GM21526 (cell line): ENCODE measurements at regions not wholly inside any gene's neighbourhood (a gene's known extent, or its start where the extent isn't known, plus 50 kb on each side); places are given as distances from the start of the nearest gene placed in this dataset.
"Not testable (repeated sequence)": the region's sequence is repeated elsewhere in the genome, so short reads cannot be mapped to it uniquely, and the experiment has no call there.

ENCODE experiments used
- ATAC-seq: cut with Tn5 transposase; IDR thresholded peaks from one replicate; pipeline ENCODE4 v1.9.1; 2021; ENCODE audit warnings: moderate library complexity; ENCODE audit not compliant: unreplicated experiment, low FRiP score

DNA sequence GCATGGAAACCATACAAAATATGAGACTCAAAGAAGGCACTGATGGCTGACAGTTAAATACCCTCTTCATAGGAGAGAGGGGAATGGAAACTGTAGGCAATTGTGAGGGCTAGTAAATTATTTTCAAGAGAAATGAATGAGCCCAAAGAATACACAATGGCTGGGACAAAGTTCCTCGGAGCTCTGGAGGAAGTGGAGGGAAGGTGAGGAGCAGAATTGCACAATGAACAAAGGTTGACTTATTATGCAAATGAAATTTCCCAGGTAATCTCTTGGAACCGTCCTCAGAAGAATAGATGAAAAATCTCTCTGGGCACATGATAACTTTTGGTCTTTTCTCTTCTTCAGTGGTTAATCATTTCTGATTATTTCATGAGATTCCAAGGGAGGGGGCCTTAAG lies 202.6 kb upstream of the VCX start:
- no peak for ATAC-seq

DNA sequence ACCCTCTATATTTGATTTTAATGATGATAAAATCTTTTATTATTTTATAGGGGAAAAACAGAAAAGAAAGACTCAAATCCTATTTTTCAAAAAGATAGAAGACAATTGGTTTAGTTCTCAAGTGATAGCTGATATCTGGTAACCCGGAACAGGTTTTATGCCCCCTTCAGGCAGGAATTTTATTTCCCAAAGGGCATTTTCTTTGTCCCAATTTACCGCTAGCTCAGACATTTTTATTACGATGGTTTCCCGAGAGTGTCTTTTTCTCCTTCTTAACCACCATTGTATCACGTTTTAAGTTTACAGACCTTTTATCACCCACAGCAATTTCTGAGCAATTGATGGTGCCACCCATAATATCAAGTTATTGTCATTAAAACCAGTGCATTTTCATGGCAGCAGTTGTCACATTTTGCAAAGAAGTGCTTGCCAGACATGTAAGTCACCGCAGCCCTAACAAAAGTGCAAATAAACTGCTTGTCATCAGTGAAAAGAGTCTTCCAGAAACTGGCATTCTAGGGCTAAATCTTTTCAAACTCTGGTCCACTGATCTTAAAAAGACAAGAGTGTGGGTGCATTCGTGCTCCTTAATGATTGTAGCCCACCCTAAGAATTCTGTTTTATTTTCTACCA lies 204.8 kb upstream of the VCX start:
- ATAC-seq = no peak

DNA sequence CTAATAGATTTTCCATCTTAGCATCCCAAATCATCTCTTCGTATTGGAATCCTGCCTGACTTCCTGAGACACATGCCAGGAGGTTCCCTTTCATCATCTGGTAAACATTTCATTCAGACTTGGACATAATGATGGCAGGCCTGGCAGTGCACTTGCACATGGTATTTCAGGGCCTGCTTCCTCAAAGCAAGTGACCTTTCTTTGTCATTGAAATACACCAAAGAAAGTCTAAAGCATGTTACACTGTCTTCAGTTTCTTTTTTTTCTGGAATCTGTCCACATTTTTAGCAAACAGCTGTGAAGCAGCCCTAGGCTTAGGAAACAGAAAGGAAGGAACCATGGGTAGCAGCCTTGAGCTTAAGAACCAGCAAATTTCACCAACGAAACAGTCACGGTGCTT lies 205.9 kb upstream of the VCX start:
- no peak for ATAC-seq

DNA sequence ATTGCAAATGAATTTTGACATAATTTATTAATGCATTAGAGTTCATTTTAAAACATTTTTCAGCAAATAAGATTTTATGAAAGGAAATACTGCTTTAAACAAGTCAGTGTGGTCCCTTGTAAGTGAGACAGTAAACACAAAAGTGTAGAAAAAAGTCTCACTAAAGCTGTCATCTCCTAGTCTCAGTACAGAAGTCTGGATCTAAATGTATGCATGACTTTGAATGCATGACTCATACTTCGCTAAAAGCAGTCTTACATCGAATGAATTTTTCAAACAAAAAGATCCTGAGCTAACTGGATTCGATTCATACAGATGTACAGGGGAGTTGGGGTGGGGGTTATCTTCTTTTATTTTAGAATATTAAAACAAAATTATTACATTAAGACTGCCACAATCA lies 207.4 kb upstream of the VCX start:
- no peak for ATAC-seq

DNA sequence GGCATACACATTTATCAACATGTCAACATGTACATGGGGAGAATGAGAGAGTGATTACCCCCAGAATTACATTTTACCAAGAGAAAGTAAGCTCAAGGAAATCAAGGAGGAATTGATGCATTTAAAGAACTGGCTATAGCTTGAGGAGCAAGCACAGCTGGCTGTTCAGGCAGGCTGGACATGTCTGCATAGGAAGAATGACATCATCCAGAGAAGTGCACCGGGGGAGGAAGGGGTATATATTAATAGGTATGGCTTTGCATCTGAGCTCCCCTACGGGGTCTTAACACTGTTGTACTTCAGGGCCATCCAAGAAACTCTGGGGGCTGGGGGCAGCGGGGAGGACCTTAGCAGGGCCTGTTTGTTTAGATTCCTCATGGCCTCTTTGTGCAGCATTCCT lies 222.4 kb upstream of the VCX start:
- ATAC-seq = no peak

DNA sequence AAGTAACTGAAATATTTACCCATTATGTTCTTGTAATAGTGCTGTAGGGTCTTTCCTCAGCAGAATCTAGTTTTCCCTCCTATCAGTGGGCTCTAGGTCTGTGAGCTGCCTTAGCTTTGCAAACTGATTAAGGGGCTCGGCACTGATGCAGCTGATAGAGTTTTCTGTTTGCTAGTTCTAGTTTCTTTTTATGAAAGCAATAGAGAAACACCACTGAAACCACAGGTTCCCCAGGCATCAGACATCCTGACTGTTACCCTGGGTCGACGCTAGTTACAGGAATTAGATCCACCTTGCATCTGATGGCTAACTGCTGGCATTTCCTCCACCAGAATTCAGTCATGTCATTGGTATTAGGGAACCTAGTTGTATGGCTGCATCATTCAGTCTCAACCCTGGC lies 225.0 kb upstream of the VCX start:
- no peak for ATAC-seq

DNA sequence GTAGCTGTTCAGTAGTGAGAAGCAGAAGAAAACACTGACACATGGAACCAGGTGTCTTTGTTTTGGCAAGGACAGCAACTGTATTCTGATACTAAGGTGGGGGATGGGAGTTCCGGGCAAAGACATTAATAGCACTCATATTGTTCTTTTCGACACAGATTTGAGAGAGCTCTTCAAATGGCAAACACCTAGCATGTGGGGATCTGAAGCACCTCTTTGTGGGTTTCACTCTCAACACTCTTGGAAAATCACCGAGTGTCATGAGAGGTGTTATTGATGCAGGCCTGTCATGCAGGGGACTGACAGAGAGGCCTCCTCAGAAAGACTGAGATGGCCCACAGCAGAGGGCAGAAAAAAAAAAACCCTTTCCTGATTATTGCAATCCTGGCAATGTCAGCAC lies 228.4 kb upstream of the VCX start:
- no peak for ATAC-seq

DNA sequence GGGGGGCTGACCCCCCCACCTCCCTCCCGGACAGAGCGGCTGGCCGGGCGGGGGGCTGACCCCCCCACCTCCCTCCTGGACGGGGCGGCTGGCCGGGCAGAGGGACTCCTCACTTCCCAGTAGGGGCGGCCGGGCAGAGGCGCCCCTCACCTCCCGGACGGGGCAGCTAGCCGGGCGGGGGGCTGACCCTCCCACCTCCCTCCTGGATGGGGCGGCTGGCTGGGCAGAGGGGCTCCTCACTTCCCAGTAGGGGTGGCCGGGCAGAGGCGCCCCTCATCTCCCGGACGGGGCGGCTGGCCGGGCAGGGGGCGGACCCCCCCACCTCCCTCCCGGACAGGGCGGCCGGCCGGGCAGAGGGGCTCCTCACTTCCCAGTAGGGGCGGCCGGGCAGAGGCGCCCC lies 234.3 kb upstream of the VCX start:
- ATAC-seq = not testable (repeated sequence)

DNA sequence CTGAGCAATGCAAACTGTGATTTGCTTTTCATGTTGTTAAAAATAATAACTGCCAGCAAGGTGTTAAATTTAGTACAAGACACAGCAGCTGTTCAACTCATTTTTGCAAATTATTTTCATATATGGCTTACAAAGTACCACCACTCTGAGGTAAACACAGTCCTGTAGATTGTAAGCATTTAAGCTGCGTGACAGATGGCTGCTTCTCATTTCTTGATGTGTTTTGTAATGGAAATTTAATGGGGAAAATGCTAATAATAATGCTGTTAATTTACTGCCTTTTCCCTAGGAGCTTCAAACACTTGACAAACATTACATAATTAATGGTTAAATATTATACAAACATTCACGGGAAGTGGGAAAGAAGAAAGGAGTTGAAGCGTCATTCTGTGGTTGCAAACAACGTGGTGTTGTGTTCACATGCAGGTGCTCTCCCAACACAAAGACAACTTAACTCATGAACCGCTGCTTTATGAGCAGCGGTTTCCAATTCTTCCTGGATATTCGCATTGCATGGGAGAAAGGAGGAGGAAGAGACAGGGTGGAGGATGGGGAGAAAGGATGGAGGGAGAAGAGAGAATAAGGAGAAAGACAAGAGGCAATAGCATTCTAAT lies 236.8 kb upstream of the VCX start:
- ATAC-seq = no peak

DNA sequence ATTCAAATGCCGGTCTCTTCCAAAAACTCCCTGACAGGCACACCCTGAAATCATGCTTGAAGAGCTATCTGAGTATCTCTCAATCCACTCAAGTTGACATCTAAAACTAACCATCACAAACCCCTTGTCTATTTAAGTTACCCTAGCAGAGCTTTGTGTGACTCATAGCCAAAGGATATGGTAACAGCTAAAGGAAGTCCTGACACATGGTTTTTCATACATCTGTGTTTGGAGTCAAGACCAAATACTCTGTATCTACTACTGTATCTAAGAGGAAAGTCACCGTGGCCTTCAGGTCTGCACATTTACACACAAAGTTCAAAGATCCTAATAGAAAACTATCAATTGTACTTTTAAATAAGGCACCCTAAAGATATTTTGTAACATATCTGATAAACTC lies 239.6 kb upstream of the VCX start:
- no peak for ATAC-seq

DNA sequence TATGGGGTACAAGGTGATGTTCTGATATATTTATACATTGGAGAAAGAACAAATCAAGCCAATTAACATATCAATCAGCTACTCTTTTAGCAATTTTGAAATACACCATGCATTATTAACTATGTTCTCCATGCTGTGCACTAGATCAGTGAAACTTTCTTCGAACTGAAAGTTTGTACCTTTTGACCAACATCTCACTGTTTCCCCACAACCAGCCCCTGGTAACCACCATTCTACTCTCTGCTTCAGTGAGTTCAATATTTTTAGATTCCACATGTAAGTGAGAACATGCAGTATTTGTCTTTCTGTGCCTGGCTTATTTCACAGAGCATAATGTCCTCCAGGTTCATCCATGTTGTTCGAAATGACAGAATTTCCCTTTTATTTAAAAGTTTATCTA lies 246.1 kb upstream of the VCX start:
- no peak for ATAC-seq

DNA sequence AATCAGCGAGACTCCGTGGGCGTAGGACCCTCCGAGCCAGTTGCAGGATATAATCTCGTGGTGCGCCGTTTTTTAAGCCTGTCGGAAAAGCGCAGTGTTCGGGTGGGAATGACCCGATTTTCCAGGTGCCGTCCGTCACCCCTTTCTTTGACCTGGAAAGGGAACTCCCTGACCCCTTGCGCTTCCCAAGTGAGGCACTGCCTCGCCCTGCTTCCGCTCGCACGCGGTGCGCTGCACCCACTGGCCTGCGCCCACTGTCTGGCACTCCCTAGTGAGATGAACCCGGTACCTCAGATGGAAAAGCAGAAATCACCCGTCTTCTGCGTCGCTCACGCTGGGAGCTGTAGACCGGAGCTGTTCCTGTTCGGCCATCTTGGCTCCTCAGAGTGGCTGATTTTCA lies 249.6 kb upstream of the VCX start:
- not testable (repeated sequence) for ATAC-seq

DNA sequence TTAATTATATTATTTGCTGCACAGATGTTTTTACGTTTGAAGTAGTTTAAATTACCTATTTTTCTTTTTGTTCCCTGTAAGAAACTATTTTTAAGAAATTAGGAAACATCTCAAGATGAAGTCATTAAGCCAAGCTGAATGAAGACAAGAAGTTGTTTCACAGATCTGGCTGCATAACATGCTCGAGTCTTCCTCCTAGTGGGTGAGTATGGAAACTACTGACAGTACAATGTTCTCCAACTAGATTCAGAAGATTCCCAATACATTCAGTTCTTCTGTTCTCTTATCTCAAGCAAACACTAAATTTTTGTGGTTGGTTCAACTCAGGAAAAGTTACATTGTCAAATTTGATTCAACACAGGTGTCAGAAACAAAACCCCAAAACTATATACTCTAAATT lies 256.8 kb upstream of the VCX start:
- ATAC-seq = peak; percentile 65

DNA sequence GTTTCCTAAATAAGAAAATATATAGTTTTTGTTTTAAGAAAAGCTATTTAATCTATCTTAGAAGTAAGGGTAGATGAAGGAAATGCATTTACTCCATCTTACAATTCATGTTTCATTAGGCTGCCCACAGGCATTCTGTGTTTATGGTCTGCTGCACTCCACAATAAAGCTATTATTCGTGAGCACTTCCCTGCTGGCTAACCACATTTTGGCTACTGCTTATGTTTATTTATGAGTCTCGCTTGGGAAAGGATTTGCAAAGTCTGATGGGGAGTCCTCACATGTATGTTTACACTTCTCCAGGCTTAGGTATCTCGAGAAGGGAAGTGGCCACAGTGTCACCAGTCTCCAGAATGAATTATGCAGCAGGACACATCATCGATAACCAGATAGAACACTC lies 260.8 kb upstream of the VCX start:
- no peak for ATAC-seq

DNA sequence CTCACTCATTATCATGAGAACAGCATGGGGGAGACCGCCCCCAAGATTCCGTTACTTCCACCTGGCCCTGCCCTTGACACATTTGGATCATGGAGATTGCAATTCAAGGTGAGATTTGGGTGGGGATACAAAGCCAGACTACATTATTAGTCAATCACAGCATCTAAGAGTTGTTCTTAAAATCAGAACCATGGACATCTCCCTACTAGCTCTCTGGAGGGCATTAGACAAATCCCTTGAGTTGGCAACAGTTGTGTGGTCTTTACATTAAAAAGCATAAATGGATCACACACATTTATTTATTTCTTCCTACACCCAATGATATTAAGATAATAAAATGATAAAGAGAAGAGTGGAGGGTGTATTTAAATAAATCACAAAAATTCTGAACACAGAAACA lies 262.8 kb upstream of the VCX start:
- ATAC-seq = no peak

DNA sequence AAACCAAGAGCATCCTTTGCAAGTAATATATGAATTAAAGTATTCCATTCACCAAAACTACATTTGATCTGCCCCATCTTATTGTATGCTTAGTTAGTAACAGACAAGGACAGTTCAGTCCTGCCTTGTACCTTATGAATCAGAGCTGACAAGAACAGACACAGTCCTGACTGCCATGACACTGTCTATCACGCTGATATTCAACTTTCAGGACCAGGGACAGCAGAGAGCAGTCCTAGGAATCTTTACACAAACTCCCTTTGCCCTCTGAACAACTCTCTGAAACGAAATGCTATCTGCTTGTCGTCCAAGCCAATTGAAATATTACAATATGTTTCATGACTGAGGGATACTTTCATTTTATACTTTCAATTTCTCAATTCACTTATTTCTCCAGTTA lies 268.6 kb upstream of the VCX start:
- ATAC-seq = no peak

DNA sequence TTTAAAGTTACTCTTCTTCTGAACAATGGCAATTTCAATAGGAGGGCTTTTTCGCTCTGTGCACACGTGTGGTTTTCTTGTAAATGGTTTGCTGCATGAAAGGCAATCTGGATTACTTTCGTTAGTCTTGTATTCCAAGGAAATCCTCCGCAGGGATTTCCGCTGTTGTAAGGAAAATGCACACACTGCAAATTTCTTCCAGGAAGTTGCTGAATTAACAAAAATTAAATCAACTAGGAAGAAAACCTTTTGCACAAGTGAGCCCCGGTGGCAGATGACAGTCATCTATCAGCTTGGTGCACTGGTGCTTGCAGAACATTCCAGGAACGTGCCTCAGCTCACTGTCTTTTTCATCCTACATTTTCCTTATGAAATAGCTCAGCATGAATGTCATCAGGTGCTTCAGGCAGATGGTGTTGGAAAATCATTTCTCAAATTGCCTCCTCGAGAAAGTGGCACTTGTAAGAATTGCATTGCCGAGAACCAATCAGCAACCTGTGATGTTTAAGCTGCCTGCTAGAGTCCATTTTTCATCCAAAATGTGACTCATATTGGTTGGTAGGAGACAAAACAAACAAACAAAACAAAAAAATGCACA lies 272.4 kb upstream of the VCX start:
- ATAC-seq = no peak

DNA sequence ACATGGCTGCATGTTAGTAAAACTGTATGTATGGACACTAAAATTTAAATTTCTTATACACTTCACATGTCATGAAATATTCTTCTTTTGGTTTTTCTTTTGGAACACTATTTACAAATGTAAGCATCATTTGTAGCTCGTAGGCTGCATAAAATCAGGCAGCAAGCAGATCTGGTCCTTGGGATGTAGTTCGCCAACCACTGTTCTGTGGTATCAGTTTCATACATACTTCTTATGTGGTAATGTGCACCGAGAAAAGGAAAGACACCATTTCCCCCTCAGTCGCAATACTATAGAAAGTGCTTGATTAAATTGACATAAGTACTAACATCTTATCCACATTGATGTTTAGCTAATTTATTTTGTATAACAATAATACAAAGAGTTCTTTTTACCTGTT lies 274.4 kb upstream of the VCX start:
- no peak for ATAC-seq

DNA sequence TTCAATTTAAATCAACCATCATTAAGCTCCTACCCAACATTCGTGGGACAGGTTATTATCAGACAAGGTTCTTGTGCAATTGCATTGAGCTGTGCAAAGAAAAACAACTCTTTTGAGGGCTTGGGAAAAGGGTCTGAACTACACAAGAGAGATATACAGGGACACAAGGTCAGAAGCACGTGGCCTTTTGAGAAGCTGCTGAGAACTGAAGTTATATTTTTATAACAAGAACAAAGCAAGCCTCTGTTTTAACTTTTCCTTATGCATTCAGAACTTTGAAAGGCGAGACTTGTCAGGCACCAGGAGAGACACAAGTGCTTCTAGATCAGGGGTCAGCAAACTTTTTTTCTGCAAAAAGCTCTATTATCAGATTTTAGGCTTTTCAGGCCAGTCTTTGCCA lies 274.8 kb upstream of the VCX start:
- no peak for ATAC-seq

DNA sequence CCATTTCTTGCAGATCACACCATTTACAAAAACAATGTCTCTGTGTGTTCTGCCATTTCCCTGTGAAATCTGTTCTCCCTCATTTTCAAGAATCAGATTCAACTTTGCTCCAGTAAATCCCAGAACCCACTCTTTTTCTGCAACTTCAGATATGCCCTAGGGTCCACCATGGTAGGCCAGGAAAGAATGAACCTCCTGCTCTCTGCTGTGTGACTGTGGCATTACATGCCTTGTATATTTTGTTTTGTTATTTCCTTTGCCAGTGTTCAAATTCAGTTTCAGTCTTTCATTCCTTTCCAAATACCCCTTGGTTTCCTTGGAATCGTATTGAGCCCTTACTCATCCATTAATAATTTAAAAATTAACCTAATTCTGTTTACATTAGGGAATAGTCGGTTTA lies 290.2 kb upstream of the VCX start:
- ATAC-seq = no peak

DNA sequence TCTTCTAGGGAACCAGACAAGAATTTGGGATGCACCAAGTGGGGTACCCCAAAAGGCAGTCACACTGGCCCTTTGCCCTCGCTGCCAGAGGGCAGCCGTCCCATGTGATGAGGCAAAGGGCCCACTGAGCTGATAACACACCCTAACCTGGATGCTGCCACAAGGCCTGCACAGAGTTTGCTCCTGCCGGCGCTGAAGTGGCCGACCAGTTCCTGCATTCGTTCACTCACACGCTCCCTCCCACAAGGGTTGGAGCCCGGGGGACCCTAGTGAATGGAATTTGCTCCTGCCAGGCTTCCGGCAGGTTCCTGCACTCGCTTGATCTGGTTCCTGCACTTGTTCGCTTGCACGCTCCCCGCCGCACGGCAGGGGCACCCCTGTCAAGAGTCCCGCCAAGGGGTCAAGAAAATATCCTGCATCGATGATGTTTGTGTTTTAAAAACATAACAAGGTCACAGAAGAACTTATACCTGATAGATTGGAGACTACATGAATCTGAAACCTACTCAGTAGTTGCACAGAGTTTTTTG lies 296.4 kb upstream of the VCX start:
- no peak for ATAC-seq

DNA sequence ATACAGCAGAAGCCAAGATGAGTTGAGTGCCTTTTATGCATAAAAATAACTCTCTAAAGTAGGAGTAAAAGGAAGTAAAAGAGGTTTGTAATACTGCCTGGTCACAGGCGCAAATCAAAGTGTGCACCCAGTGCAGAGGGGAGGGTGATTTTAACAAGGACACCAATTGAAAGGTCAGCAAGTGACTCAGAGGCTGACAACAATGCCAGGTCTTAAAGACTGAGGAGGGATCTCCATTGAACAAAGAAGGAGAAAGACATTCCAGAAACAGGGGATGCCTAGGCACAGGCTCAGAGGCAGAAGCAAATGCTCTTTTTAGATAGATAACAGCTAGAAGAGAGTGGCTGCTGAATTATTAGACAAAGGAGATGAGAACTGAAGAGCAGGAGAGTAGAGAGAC lies 297.4 kb upstream of the VCX start:
- ATAC-seq = no peak
